A673 (cell line): ENCODE measurements at regions not wholly inside any gene's neighbourhood (a gene's known extent, or its start where the extent isn't known, plus 50 kb on each side); places are given as distances from the start of the nearest gene placed in this dataset.

Experiments used
- BruUV-seq: library from RNA; stranded (reverse); fragments of 400-500 nt; replicated peaks from 2 replicates; lab custom pipeline; 2021; lab: Mats Ljungman, UMichigan
- CTCF ChIA-PET: fragments of 300-600 bp; sonication (Branson Sonifier 250); formaldehyde crosslinking; loops from one replicate; lab custom pipeline; 2022; ENCODE audit warnings: antibody characterized with exemption; lab: Charles Lee
- POLR2A ChIA-PET: fragments of 300-600 bp; sonication (Branson Sonifier 250); formaldehyde crosslinking; loops from one replicate; lab custom pipeline; 2022; ENCODE audit warnings: antibody characterized with exemption; ENCODE audit not compliant: low non-redundant PET; lab: Charles Lee
- DNase-seq: peaks from one replicate; pipeline ENCODE4 v3.0.0-alpha.2; 2015; ENCODE audit warnings: low spot score
- H3K27ac ChIP-seq: fragments of 200-600 bp; sonication (generic); 2 replicates; pipeline ENCODE4 v1.5.1; 2016; ENCODE audit warnings: mixed run types, low read depth, mild to moderate bottlenecking, mixed read lengths, antibody characterized with exemption, low read length; ENCODE audit not compliant: poor library complexity, severe bottlenecking
- H3K27me3 ChIP-seq: fragments of 200-600 bp; sonication (generic); replicated peaks from 2 replicates; pipeline ENCODE4 v1.6.1; 2017; ENCODE audit warnings: mixed run types, low read depth, mild to moderate bottlenecking, mixed read lengths, antibody characterized with exemption, low read length; ENCODE audit not compliant: insufficient read depth, poor library complexity
- H3K36me3 ChIP-seq: fragments of 200-600 bp; sonication (generic); 2 replicates; pipeline ENCODE4 v1.6.1; 2016; ENCODE audit warnings: mixed run types, mild to moderate bottlenecking, mixed read lengths, antibody characterized with exemption, low read length; ENCODE audit not compliant: insufficient read depth, poor library complexity, severe bottlenecking
- H3K4me1 ChIP-seq: fragments of 200-600 bp; sonication (generic); 2 replicates; pipeline ENCODE4 v1.6.1; 2017; ENCODE audit warnings: mixed run types, mild to moderate bottlenecking, mixed read lengths, antibody characterized with exemption, low read length; ENCODE audit not compliant: insufficient read depth, poor library complexity, severe bottlenecking
- H3K4me3 ChIP-seq: fragments of 200-600 bp; sonication (generic); 2 replicates; pipeline ENCODE4 v1.5.1; 2016; ENCODE audit warnings: low read depth, mixed run types, mild to moderate bottlenecking, mixed read lengths, low read length; ENCODE audit not compliant: poor library complexity, severe bottlenecking
- H3K9me3 ChIP-seq: fragments of 200-600 bp; sonication (generic); 2 replicates; pipeline ENCODE4 v1.6.1; 2016; ENCODE audit warnings: mixed run types, low read depth, mild to moderate bottlenecking, mixed read lengths, antibody characterized with exemption, low read length; ENCODE audit not compliant: poor library complexity, severe bottlenecking
- CTCF ChIP-seq: fragments of 300-800, 200-600 bp; sonication (generic); conservative IDR thresholded peaks from 2 replicates; pipeline ENCODE4 v1.5.1; 2017; ENCODE audit warnings: low read depth, mild to moderate bottlenecking, antibody characterized with exemption, low read length, moderate library complexity, mixed read lengths
- EZH2 ChIP-seq: fragments of 200-600 bp; sonication (generic); IDR thresholded peaks from 2 replicates; pipeline ENCODE4 v1.6.1; 2017; ENCODE audit warnings: borderline replicate concordance, low read depth, mild to moderate bottlenecking, mixed read lengths, antibody characterized with exemption, low read length; ENCODE audit not compliant: poor library complexity, severe bottlenecking
- intact Hi-C: fragments of 100-400 bp; cut with micrococcal nuclease; formaldehyde crosslinking; loops from one replicate; pipeline ENCODE4 v1.10.0; 2022; ENCODE audit not compliant: unreplicated experiment

GRCh38 chr1:191734321-191734720 is 423.9 kb upstream of the RGS18 start:
- no TSS peak for BruUV-seq
- TF ChIP-seq CTCF: no peak
- TF ChIP-seq EZH2: no peak
- CTCF ChIA-PET: no interaction called here

GRCh38 chr1:191739544-191739943 is 418.7 kb upstream of the RGS18 start:
- intact Hi-C loops: no loop called here
- CTCF ChIA-PET: no interaction called here

More at GRCh38 chr1:191734321-191734720, 423.9 kb upstream of the RGS18 start:
- no peaks in the 10 kb centered on the region for H3K36me3 ChIP-seq
- no peak overlapping the region for H3K4me3 ChIP-seq
- H3K27ac ChIP-seq: no peak overlapping the region
- no peaks in the 10 kb centered on the region for H3K9me3 ChIP-seq
- intact Hi-C loops: no loop called here
- H3K27me3 ChIP-seq: no peaks in the 10 kb centered on the region
- DNase-seq: no peak
- no peaks in the 10 kb centered on the region for H3K4me1 ChIP-seq
- POLR2A ChIA-PET: no interaction called here

GRCh38 chr1:191752342-191752741 is 405.9 kb upstream of the RGS18 start:
- BruUV-seq: no TSS peak
- H3K27ac ChIP-seq: no peak overlapping the region
- ChIA-PET POLR2A (no interaction called here), CTCF (interaction anchor here (0.6 kb wide), 1 partner anchor 39 kb away, joined by 3 read pairs; no protein-coding TSS in a partner anchor)
- no peaks in the 10 kb centered on the region for H3K27me3 ChIP-seq
- H3K4me3 ChIP-seq: no peak overlapping the region
- TF ChIP-seq EZH2 (no peak), CTCF (peak; percentile 39; the same call in 1 of the 2 replicates)
- intact Hi-C loops: no loop called here
- peak; percentile 35 for DNase-seq
- H3K9me3 ChIP-seq: peaks cover 4% of the 10 kb centered on the region
- H3K36me3 ChIP-seq: no peaks in the 10 kb centered on the region
- no peaks in the 10 kb centered on the region for H3K4me1 ChIP-seq

More at GRCh38 chr1:191739544-191739943, 418.7 kb upstream of the RGS18 start:
- H3K27me3 ChIP-seq: no peaks in the 10 kb centered on the region
- TF ChIP-seq EZH2 (no peak), CTCF (no peak)
- no peaks in the 10 kb centered on the region for H3K9me3 ChIP-seq
- DNase-seq: no peak
- H3K4me1 ChIP-seq: peaks cover 3% of the 10 kb centered on the region
- H3K36me3 ChIP-seq: no peaks in the 10 kb centered on the region
- POLR2A ChIA-PET: no interaction called here
- no peak overlapping the region for H3K4me3 ChIP-seq
- no peak overlapping the region for H3K27ac ChIP-seq
- no TSS peak for BruUV-seq
